GM12891 (cell line): ENCODE measurements at regions not wholly inside any gene's neighbourhood (a gene's known extent, or its start where the extent isn't known, plus 50 kb on each side); places are given as distances from the start of the nearest gene placed in this dataset.

ENCODE experiments used
- DNase-seq: peaks from one replicate; pipeline ENCODE4 v3.0.0; 2011; ENCODE audit warnings: low spot score; ENCODE audit not compliant: insufficient read length
- FAIRE-seq: peaks from 2 replicates; lab custom pipeline; 2011; peaks lifted over from hg19 to GRCh38; lab: Jason Lieb, UNC
- PAX5 ChIP-seq: IDR thresholded peaks from 2 replicates; pipeline ENCODE4 v1.6.1; 2011; ENCODE audit warnings: low read length, moderate library complexity, mild to moderate bottlenecking; ENCODE audit not compliant: insufficient read depth, severe bottlenecking
- POLR2A ChIP-seq: IDR thresholded peaks from 2 replicates; pipeline ENCODE4 v1.6.1; 2011; ENCODE audit warnings: low read depth, low read length, control low read depth
- POLR2AphosphoS5 ChIP-seq: IDR thresholded peaks from 2 replicates; pipeline ENCODE4 v1.6.1; 2011; ENCODE audit warnings: low read depth, low read length, control low read depth
- POU2F2 ChIP-seq: IDR thresholded peaks from 2 replicates; pipeline ENCODE4 v1.6.1; 2011; ENCODE audit warnings: low read depth, mild to moderate bottlenecking, control low read depth, low read length, moderate library complexity
- SPI1 ChIP-seq: IDR thresholded peaks from 2 replicates; pipeline ENCODE4 v1.6.1; 2011; ENCODE audit warnings: low read depth, low read length, control low read depth
- TAF1 ChIP-seq: IDR thresholded peaks from 2 replicates; pipeline ENCODE4 v1.6.1; 2011; ENCODE audit warnings: low read depth, low read length, control low read depth

DNA sequence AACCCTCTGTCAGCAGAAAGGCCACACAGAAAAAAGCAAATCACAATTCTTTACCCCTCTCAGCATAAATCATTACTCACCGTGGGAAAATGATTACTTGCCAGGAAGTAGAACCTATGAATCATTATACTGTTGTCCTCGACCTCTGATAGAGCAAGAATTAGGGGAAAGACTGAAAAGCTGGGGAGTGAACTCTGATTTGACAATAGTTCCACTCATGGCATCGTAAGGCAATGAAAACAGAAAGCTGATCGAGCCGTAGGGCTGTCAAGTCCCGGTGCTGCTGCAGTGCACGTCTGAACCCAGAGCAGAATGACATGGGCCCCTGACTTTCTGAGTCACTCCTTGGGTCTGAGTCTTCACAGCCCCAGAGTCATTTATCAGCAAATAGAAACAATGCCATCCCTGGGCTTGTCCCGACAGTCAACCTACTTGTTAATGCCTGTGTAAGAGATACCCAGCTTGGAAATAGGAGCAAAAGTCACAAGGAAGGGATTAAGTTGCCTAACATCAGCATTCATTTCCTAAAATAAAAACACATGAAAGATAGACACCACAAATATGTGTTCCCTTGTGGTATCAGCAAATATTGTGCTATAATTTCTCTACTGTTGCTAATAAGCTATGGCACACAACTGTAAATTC lies 224.8 kb upstream of the MARCKS start:
- TF ChIP-seq PAX5, result no peak
- no peak for TF ChIP-seq SPI1
- TF ChIP-seq TAF1, result peak; percentile 93
- peak; percentile 90 for TF ChIP-seq POLR2AphosphoS5
- peak; percentile 95 for TF ChIP-seq POLR2A
- peak; percentile 85; the same call in 1 of the 2 replicates for TF ChIP-seq POU2F2
- no peak for DNase-seq
- peak; percentile 92 for FAIRE-seq

- no peak for TF ChIP-seq TAF1
- TF ChIP-seq PAX5, result no peak
- TF ChIP-seq SPI1, result no peak
- TF ChIP-seq POLR2AphosphoS5, result no peak
- TF ChIP-seq POLR2A, result no peak
- no peak for TF ChIP-seq POU2F2
- DNase-seq (no peak), FAIRE-seq (no peak)
Observed at GRCh38 chr6:113633638-113634037, 223.5 kb upstream of the MARCKS start.

- peak; percentile 94 for TF ChIP-seq POLR2A
- TF ChIP-seq POLR2AphosphoS5, result peak; percentile 83
- no peak for TF ChIP-seq PAX5
- TF ChIP-seq SPI1, result peak; percentile 99
- 0 out of 2 replicates have a peak, but pooled peaks have one; percentile 5 for TF ChIP-seq TAF1
- peak; percentile 31; the same call in 1 of the 2 replicates for TF ChIP-seq POU2F2
- FAIRE-seq, result peak; percentile 87
- no peak for DNase-seq
Observed at GRCh38 chr6:113634352-113635163, 222.6 kb upstream of the MARCKS start.

DNA sequence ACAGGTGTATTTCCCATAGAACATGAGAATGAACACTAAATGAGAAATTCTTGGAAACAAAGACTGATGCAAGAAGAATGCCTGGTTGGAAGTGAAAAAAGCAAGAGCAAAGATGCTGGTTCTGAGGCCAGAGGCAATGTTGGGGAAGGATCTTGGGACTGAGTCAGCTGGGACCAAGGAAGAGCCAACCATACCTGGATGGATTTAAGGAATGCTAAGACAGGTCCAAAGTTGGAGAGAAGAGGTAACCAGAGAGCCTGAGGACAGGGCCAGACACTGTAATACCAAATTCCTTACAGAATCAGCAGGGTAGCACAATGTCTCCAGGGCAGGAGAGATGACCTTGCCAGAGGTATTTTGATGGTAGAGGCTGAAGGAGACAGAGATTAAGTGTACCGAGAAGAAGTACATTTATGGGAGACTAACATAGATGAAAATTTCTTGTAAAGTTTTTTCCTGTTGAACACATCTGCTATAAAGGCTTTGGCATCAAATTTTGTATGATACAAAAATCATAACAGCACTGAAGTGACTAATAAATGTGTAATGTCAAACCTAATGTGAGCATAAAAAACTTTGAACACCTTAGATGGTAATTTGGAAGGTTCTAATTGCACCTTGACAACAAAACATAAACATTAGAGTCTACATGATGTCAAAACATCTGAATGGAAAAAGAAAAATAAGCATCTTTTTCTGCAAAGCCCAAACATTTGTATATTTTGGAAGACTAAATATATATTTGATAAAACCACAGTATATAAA lies 221.7 kb upstream of the MARCKS start:
- no peak for TF ChIP-seq POLR2AphosphoS5
- TF ChIP-seq PAX5, result no peak
- TF ChIP-seq SPI1, result no peak
- no peak for TF ChIP-seq POLR2A
- TF ChIP-seq TAF1, result no peak
- no peak for TF ChIP-seq POU2F2
- DNase-seq, result no peak
- no peak for FAIRE-seq

- no peak for FAIRE-seq
- DNase-seq, result no peak
- TF ChIP-seq POLR2A, result no peak
- TF ChIP-seq SPI1, result no peak
- TF ChIP-seq POU2F2, result no peak
- no peak for TF ChIP-seq TAF1
- no peak for TF ChIP-seq POLR2AphosphoS5
- no peak for TF ChIP-seq PAX5
Observed at GRCh38 chr6:113636357-113636824, 220.8 kb upstream of the MARCKS start.

DNA sequence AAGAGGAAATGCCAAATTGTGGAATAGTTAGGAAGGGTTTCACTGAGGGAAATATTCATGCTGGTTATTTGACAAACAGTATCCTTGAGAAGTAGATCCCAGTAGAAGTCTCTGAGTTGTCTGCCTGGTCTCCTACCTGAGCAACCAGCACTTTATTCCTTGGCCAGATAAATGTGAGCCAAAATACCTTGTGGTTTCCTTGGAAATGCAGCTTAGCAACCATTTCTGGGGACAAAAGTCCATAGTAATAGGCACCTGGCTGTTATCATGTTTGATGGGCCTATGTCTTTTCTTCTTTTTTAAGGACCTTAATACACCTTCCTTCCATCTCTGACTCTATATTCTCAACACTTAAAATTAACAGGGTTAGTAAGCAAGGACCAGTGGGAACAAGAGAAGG lies 217.1 kb upstream of the MARCKS start:
- FAIRE-seq (no peak), DNase-seq (no peak)
- TF ChIP-seq PAX5, result no peak
- no peak for TF ChIP-seq POLR2A
- no peak for TF ChIP-seq TAF1
- no peak for TF ChIP-seq SPI1
- no peak for TF ChIP-seq POLR2AphosphoS5
- no peak for TF ChIP-seq POU2F2

DNA sequence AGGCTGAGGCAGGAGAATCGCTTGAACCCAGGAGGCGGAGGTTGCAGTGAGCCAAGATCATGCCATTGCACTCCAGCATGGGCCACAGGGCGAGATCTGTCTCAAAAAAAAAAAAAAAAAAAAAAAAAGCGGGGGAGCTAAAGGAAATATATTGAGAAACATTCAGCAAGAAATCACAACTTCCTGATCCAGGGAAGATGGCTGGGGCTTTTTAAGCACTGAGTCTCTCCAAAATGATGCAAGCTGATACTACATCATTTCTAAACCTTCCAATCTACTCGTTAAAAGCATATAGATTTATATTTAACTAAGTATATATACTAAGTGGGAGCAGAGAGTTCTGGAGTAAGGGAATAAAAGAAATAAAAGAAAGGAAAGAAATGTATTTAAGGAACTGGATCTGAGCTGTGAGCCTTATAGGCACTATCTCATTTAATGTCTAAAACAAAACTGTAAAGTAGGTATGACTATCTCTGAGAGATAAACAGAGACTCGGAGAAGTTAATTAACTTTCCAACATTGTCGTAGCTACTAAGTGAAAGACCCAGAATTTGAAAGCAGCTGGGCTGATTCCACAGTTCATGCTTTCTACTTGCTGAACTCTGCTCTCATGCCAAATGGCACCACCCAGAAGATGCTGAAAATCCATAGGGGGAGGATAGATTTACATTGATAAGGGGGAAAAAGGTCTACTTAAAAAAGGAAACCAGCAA lies 215.0 kb upstream of the MARCKS start:
- FAIRE-seq, result no peak
- TF ChIP-seq TAF1 (no peak), POU2F2 (no peak), SPI1 (no peak), POLR2AphosphoS5 (no peak), POLR2A (no peak), PAX5 (no peak)

DNA sequence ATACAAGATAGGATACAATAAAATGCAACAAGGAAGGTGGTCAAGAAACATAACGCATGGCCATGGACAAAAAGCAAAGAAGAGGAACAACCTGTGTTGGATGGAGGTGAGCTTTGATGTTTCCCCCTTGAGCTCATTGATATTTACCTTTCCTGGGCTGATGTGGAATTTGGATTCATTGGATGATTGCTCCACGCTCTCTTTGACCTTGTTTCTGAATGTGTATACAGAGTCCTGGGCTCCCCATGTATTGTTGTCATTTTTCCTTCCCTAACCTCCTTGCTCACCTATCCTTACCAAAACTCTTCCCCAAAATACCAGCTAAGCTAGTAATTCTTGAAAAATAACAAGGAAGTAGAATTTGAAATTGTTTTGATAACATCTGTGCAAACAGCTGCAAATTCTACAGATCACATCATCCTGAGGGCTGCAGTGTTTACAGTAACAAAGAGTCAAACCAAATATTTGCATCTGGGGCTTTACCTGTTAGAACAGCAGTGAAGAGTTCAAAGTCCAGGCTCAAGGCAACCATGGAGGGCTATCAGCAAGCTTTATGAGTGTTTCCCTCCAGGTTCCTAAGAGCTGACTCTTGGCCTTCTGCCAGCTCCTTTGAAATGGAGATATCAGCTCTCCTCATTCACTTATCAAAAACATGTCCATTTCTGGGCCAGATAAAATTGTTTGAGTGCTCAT lies 214.3 kb upstream of the MARCKS start:
- FAIRE-seq, result peak; percentile 71
- no peak for DNase-seq
- 0 out of 2 replicates have a peak, but pooled peaks have one; percentile 67 for TF ChIP-seq TAF1
- 0 out of 2 replicates have a peak, but pooled peaks have one; percentile 28 for TF ChIP-seq POLR2A
- no peak for TF ChIP-seq PAX5
- TF ChIP-seq POLR2AphosphoS5, result 0 out of 2 replicates have a peak, but pooled peaks have one; percentile 36
- no peak for TF ChIP-seq SPI1
- peak; percentile 97 for TF ChIP-seq POU2F2

More for the DNA sequence above, 215.0 kb upstream of the MARCKS start:
- no peak for DNase-seq
